H9 (cell line): ENCODE measurements at regions not wholly inside any gene's neighbourhood (a gene's known extent, or its start where the extent isn't known, plus 50 kb on each side); places are given as distances from the start of the nearest gene placed in this dataset.

Experiments used
- DNase-seq: peaks from one replicate; pipeline ENCODE4 v3.0.0-alpha.2; 2017
- H2AFZ ChIP-seq: one replicate; pipeline ENCODE4 v1.6.1; 2013; ENCODE audit warnings: mild to moderate bottlenecking, low read length, control low read depth, moderate library complexity
- H2AK5ac ChIP-seq: 2 replicates; pipeline ENCODE4 v1.6.1; 2013; ENCODE audit warnings: low read length, control low read depth, mixed read lengths; ENCODE audit not compliant: insufficient read length
- H2BK120ac ChIP-seq: one replicate; pipeline ENCODE4 v1.6.1; 2013; ENCODE audit warnings: low read depth, mild to moderate bottlenecking, low read length, control low read depth, inconsistent platforms; ENCODE audit not compliant: poor library complexity, severe bottlenecking
- H2BK12ac ChIP-seq: 2 replicates; pipeline ENCODE4 v1.6.1; 2013; ENCODE audit warnings: low read length, control low read depth, mixed read lengths, low read depth; ENCODE audit not compliant: insufficient read length
- H2BK15ac ChIP-seq: 2 replicates; pipeline ENCODE4 v1.6.1; 2013; ENCODE audit warnings: low read depth, low read length, control low read depth
- H2BK20ac ChIP-seq: one replicate; pipeline ENCODE4 v1.6.1; 2013; ENCODE audit warnings: low read depth, mild to moderate bottlenecking, low read length, control low read depth, inconsistent platforms; ENCODE audit not compliant: poor library complexity, severe bottlenecking
- H2BK5ac ChIP-seq: 2 replicates; pipeline ENCODE4 v1.6.1; 2013; ENCODE audit warnings: low read length, control low read depth, mixed read lengths; ENCODE audit not compliant: insufficient read length
- H3K14ac ChIP-seq: 2 replicates; pipeline ENCODE4 v1.6.1; 2013; ENCODE audit warnings: low read length, control low read depth; ENCODE audit not compliant: insufficient read depth
- H3K18ac ChIP-seq: 2 replicates; pipeline ENCODE4 v1.6.1; 2013; ENCODE audit warnings: low read depth, mild to moderate bottlenecking, mixed read lengths, low read length, control low read depth; ENCODE audit not compliant: insufficient read length
- H3K23ac ChIP-seq: 2 replicates; pipeline ENCODE4 v1.6.1; 2013; ENCODE audit warnings: low read length, control low read depth, mixed read lengths, low read depth; ENCODE audit not compliant: insufficient read length
- H3K23me2 ChIP-seq: 2 replicates; pipeline ENCODE4 v1.6.1; 2013; ENCODE audit warnings: low read depth, mild to moderate bottlenecking, mixed read lengths, low read length, control low read depth; ENCODE audit not compliant: insufficient read length, poor library complexity, severe bottlenecking
- H3K27ac ChIP-seq: 2 replicates; pipeline ENCODE4 v1.5.1; 2013; ENCODE audit warnings: low read length, control low read depth, mixed read lengths, low read depth; ENCODE audit not compliant: insufficient read length
- H3K27me3 ChIP-seq: 2 replicates; pipeline ENCODE4 v1.6.1; 2013; ENCODE audit warnings: low read length, control low read depth, inconsistent platforms; ENCODE audit not compliant: insufficient read depth
- H3K4ac ChIP-seq: 2 replicates; pipeline ENCODE4 v1.6.1; 2013; ENCODE audit warnings: low read depth, mild to moderate bottlenecking, control low read depth, inconsistent platforms, low read length, moderate library complexity
- H3K4me1 ChIP-seq: 2 replicates; pipeline ENCODE4 v1.6.1; 2013; ENCODE audit warnings: low read length, control low read depth, inconsistent platforms; ENCODE audit not compliant: insufficient read depth
- H3K4me2 ChIP-seq: 2 replicates; pipeline ENCODE4 v1.6.1; 2013; ENCODE audit warnings: low read length, control low read depth, mixed read lengths; ENCODE audit not compliant: insufficient read length, insufficient read depth
- H3K56ac ChIP-seq: 2 replicates; pipeline ENCODE4 v1.6.1; 2013; ENCODE audit warnings: low read depth, mild to moderate bottlenecking, mixed read lengths, low read length, control low read depth; ENCODE audit not compliant: insufficient read length
- H3K79me1 ChIP-seq: 2 replicates; pipeline ENCODE4 v1.6.1; 2013; ENCODE audit warnings: low read depth, mild to moderate bottlenecking, moderate library complexity, low read length, control low read depth, inconsistent platforms; ENCODE audit not compliant: insufficient read depth, poor library complexity, severe bottlenecking
- H3K79me2 ChIP-seq: 2 replicates; pipeline ENCODE4 v1.6.1; 2013; ENCODE audit warnings: low read length, control low read depth, inconsistent platforms; ENCODE audit not compliant: insufficient read depth
- H3K9ac ChIP-seq: 2 replicates; pipeline ENCODE4 v1.6.1; 2013; ENCODE audit warnings: low read length, control low read depth, mixed read lengths; ENCODE audit not compliant: insufficient read length; ENCODE audit errors: extremely low read depth
- H3K9me3 ChIP-seq: one replicate; pipeline ENCODE4 v1.6.1; 2013; ENCODE audit warnings: low read depth, low read length, inconsistent platforms; ENCODE audit not compliant: control insufficient read depth
- H3T11ph ChIP-seq: one replicate; pipeline ENCODE4 v1.6.1; 2013; ENCODE audit warnings: mild to moderate bottlenecking, low read length, control low read depth, inconsistent platforms
- H4K20me1 ChIP-seq: one replicate; pipeline ENCODE4 v1.6.1; 2013; ENCODE audit not compliant: control insufficient read depth, insufficient read length, insufficient read depth
- H4K5ac ChIP-seq: 2 replicates; pipeline ENCODE4 v1.6.1; 2013; ENCODE audit warnings: low read depth, mild to moderate bottlenecking, mixed read lengths, low read length, control low read depth; ENCODE audit not compliant: insufficient read length
- H4K8ac ChIP-seq: replicated peaks from 2 replicates; pipeline ENCODE4 v1.6.1; 2013; ENCODE audit warnings: low read length, control low read depth, mixed read lengths, low read depth; ENCODE audit not compliant: insufficient read length
- H4K91ac ChIP-seq: 2 replicates; pipeline ENCODE4 v1.6.1; 2013; ENCODE audit warnings: low read depth, mild to moderate bottlenecking, moderate library complexity, mixed read lengths, low read length, control low read depth; ENCODE audit not compliant: insufficient read length
- H3K27ac Mint-ChIP-seq, 3 experiments: 2 replicates in 2 of 3; 3 replicates in 1 of 3; pipeline ENCODE4 v1.8.0; 2020 to 2021; ENCODE audit warnings: mixed read lengths in 3 of 3, mild to moderate bottlenecking in 1 of 3, moderate library complexity in 1 of 3
- H3K27me3 Mint-ChIP-seq: 2 replicates; pipeline ENCODE4 v1.8.0; 2021; ENCODE audit warnings: low read depth, mild to moderate bottlenecking, moderate library complexity, mixed read lengths
- H3K36me3 Mint-ChIP-seq, 3 experiments: 2 replicates in 2 of 3; 3 replicates in 1 of 3; pipeline ENCODE4 v1.8.0; 2020 to 2021; ENCODE audit warnings: low read depth in 3 of 3, mixed read lengths in 3 of 3; ENCODE audit not compliant: insufficient read depth in 1 of 3
- H3K4me1 Mint-ChIP-seq, 2 experiments: 2 replicates each; pipeline ENCODE4 v1.8.0; 2020; ENCODE audit warnings: mixed read lengths in 2 of 2
- H3K4me3 Mint-ChIP-seq, 2 experiments: 2 replicates in 1 of 2; 3 replicates in 1 of 2; pipeline ENCODE4 v1.8.0; 2020 to 2021; ENCODE audit warnings: mild to moderate bottlenecking in 2 of 2, mixed read lengths in 2 of 2, moderate library complexity in 1 of 2
- H3K9me3 Mint-ChIP-seq, 2 experiments: 2 replicates in 1 of 2; 3 replicates in 1 of 2; pipeline ENCODE4 v1.8.0; 2020; ENCODE audit warnings: mild to moderate bottlenecking in 2 of 2, mixed read lengths in 2 of 2, moderate library complexity in 1 of 2
- TF ChIP-seq, protein P1 (sequence below): fragments of 200-600 bp; sonication (generic); conservative IDR thresholded peaks from 3 replicates; pipeline ENCODE4 v1.8.0; 2021; ENCODE audit warnings: antibody characterized with exemption, mild to moderate bottlenecking

DNA sequence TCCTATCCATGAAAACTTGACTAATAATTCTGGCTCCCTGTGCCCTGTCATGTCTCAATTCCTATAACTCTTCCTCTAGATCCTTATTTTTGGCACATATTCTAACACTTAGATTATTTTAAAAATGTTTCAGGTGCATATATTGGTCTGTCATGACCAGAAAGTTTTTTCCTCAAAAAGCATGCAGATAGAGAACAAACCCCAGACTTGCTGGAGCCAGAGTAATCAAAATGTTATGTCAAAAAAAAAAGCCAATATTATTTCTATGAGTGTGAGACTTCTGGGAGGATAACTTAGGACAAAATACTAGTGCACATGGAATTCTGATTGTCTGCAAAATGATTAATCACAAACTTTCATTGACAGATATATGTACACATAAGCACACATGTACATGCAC lies 135.1 kb upstream of the MROH9 start:
- Histone ChIP-seq H3K79me2 (no peaks in the 10 kb centered on the region), H3K18ac (no peak overlapping the region), H3K23me2 (no peaks in the 10 kb centered on the region), H3K9me3 (no peaks in the 10 kb centered on the region), H3K9ac (no peak overlapping the region), H3K14ac (no peak overlapping the region), H2BK5ac (no peak overlapping the region), H3K27ac (no peak overlapping the region), H4K91ac (no peak overlapping the region), H3K4ac (no peak overlapping the region), H3T11ph (no peak overlapping the region), H4K8ac (no peak overlapping the region), H4K5ac (no peak overlapping the region), H3K4me1 (no peaks in the 10 kb centered on the region; the same call in 1 of the 2 replicates), H3K4me2 (no peak overlapping the region), H2BK15ac (no peak overlapping the region), H2AK5ac (no peak overlapping the region), H3K23ac (no peak overlapping the region), H3K27me3 (no peaks in the 10 kb centered on the region), H4K20me1 (no peaks in the 10 kb centered on the region), H2BK12ac (no peak overlapping the region), H2AFZ (no peak overlapping the region), H3K56ac (no peak overlapping the region), H3K79me1 (no peaks in the 10 kb centered on the region), H2BK120ac (no peak overlapping the region), H2BK20ac (no peak overlapping the region)
- no peaks in the 10 kb centered on the region; a peak in 1 of 7 replicates for H3K36me3 Mint-ChIP-seq
- peak overlapping the region in 2 of 3 experiments; percentile 4 to 46; a peak in 2 of 7 replicates for H3K27ac Mint-ChIP-seq
- no peaks in the 10 kb centered on the region for H3K27me3 Mint-ChIP-seq
- peaks cover 14 to 15% of the 10 kb centered on the region in 2 experiments for H3K4me1 Mint-ChIP-seq
- no peak for DNase-seq
- no peaks in the 10 kb centered on the region for H3K9me3 Mint-ChIP-seq
- TF ChIP-seq, protein P1, sequence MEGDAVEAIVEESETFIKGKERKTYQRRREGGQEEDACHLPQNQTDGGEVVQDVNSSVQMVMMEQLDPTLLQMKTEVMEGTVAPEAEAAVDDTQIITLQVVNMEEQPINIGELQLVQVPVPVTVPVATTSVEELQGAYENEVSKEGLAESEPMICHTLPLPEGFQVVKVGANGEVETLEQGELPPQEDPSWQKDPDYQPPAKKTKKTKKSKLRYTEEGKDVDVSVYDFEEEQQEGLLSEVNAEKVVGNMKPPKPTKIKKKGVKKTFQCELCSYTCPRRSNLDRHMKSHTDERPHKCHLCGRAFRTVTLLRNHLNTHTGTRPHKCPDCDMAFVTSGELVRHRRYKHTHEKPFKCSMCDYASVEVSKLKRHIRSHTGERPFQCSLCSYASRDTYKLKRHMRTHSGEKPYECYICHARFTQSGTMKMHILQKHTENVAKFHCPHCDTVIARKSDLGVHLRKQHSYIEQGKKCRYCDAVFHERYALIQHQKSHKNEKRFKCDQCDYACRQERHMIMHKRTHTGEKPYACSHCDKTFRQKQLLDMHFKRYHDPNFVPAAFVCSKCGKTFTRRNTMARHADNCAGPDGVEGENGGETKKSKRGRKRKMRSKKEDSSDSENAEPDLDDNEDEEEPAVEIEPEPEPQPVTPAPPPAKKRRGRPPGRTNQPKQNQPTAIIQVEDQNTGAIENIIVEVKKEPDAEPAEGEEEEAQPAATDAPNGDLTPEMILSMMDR: no peak
- H3K4me3 Mint-ChIP-seq: no peak overlapping the region
